ENCODE measurements at regions not wholly inside any gene's neighbourhood (a gene's known extent, or its start where the extent isn't known, plus 50 kb on each side); places are given as distances from the start of the nearest gene placed in this dataset.

- no peak for DNase-seq (ENCODE audit: low read depth, low spot score)
Observed at GRCh38 chr17:15042311-15042710, 222.8 kb downstream of the PMP22 start.

GRCh38 chr17:15039366-15039765 is 225.8 kb downstream of the PMP22 start:
- no peak for DNase-seq (ENCODE audit: low read depth, low spot score)

GRCh38 chr17:15038656-15039055 is 226.5 kb downstream of the PMP22 start:
- DNase-seq (ENCODE audit: low read depth, low spot score): no peak

GRCh38 chr17:15036238-15036637 is 228.9 kb downstream of the PMP22 start:
- DNase-seq (ENCODE audit: low read depth, low spot score): no peak

GRCh38 chr17:15031975-15032374 is 233.2 kb downstream of the PMP22 start:
- no peak for DNase-seq (ENCODE audit: low read depth, low spot score)

- DNase-seq (ENCODE audit: low read depth, low spot score): no peak
Observed at GRCh38 chr17:15029469-15029868, 235.7 kb downstream of the PMP22 start.

GRCh38 chr17:15027853-15028252 is 237.3 kb downstream of the PMP22 start:
- no peak for DNase-seq (ENCODE audit: low read depth, low spot score)

- no peak for DNase-seq (ENCODE audit: low read depth, low spot score)
Observed at GRCh38 chr17:15026088-15026487, 239.0 kb downstream of the PMP22 start.

- DNase-seq (ENCODE audit: low read depth, low spot score): no peak
Observed at GRCh38 chr17:15023589-15024336, 241.4 kb downstream of the PMP22 start.

- no peak for DNase-seq (ENCODE audit: low read depth, low spot score)
Observed at GRCh38 chr17:15019158-15019557, 246.0 kb downstream of the PMP22 start.

- DNase-seq (ENCODE audit: low read depth, low spot score): no peak
Observed at GRCh38 chr17:15012351-15012980, 252.7 kb downstream of the PMP22 start.

GRCh38 chr17:15009087-15009486 is 256.0 kb downstream of the PMP22 start:
- DNase-seq (ENCODE audit: low read depth, low spot score): no peak

- DNase-seq (ENCODE audit: low read depth, low spot score): no peak
Observed at GRCh38 chr17:15007147-15007553, 258.0 kb downstream of the PMP22 start.

- no peak for DNase-seq (ENCODE audit: low read depth, low spot score)
Observed at GRCh38 chr17:15006421-15007128, 258.6 kb downstream of the PMP22 start.

- DNase-seq (ENCODE audit: low read depth, low spot score): no peak
Observed at GRCh38 chr17:15000661-15001060, 264.5 kb downstream of the PMP22 start.

- DNase-seq (ENCODE audit: low read depth, low spot score): no peak
Observed at GRCh38 chr17:14997290-14997689, 267.8 kb downstream of the PMP22 start.

GRCh38 chr17:14986127-14986526 is 279.0 kb downstream of the PMP22 start:
- DNase-seq (ENCODE audit: low read depth, low spot score): no peak

GRCh38 chr17:14972844-14973243 is 292.3 kb downstream of the PMP22 start:
- DNase-seq (ENCODE audit: low read depth, low spot score): no peak

- no peak for DNase-seq (ENCODE audit: low read depth, low spot score)
Observed at GRCh38 chr17:14971054-14971453, 294.1 kb downstream of the PMP22 start.

GRCh38 chr17:14959106-14959648 is 305.9 kb downstream of the PMP22 start:
- no peak for DNase-seq (ENCODE audit: low read depth, low spot score)

- DNase-seq (ENCODE audit: low read depth, low spot score): no peak
Observed at GRCh38 chr17:14953405-14953804, 311.7 kb downstream of the PMP22 start.

GRCh38 chr17:14950686-14951085 is 314.4 kb downstream of the PMP22 start:
- no peak for DNase-seq (ENCODE audit: low read depth, low spot score)

All from smooth muscle cell of the brain vasculature (primary cell).